H1 (cell line): ENCODE measurements at regions not wholly inside any gene's neighbourhood (a gene's known extent, or its start where the extent isn't known, plus 50 kb on each side); places are given as distances from the start of the nearest gene placed in this dataset.

Source experiments
- BACH1 ChIP-seq: IDR thresholded peaks from 2 replicates; pipeline ENCODE4 v1.6.1; 2012; ENCODE audit warnings: low read length, improper control_type of control experiment
- CHD1 ChIP-seq: IDR thresholded peaks from 2 replicates; pipeline ENCODE4 v1.6.1; 2012; ENCODE audit warnings: low read depth, low read length, improper control_type of control experiment
- CREB1 ChIP-seq: IDR thresholded peaks from 2 replicates; pipeline ENCODE4 v1.6.1; 2012; ENCODE audit warnings: inconsistent platforms
- POLR2AphosphoS5 ChIP-seq: IDR thresholded peaks from 2 replicates; pipeline ENCODE4 v1.6.1; 2011; ENCODE audit warnings: low read depth, low read length
- RBBP5 ChIP-seq: IDR thresholded peaks from 2 replicates; pipeline ENCODE4 v1.7.1; 2012; ENCODE audit warnings: low read depth, mild to moderate bottlenecking, inconsistent platforms, low read length, moderate library complexity, borderline replicate concordance
- RNF2 ChIP-seq: fragments of 200-900, 300-1000 bp; sonication (generic); IDR thresholded peaks from 2 replicates; pipeline ENCODE4 v1.7.1; 2016; ENCODE audit warnings: borderline replicate concordance, low read depth, mild to moderate bottlenecking, antibody characterized with exemption, low read length; ENCODE audit not compliant: poor library complexity, severe bottlenecking; ENCODE audit errors: missing control alignments
- SP1 ChIP-seq: IDR thresholded peaks from 2 replicates; pipeline ENCODE4 v1.6.1; 2011; ENCODE audit warnings: low read depth, low read length
- ZNF274 ChIP-seq: IDR thresholded peaks from 2 replicates; pipeline ENCODE4 v1.7.0; 2012; ENCODE audit warnings: low read length, borderline replicate concordance; ENCODE audit errors: extremely low read depth

DNA sequence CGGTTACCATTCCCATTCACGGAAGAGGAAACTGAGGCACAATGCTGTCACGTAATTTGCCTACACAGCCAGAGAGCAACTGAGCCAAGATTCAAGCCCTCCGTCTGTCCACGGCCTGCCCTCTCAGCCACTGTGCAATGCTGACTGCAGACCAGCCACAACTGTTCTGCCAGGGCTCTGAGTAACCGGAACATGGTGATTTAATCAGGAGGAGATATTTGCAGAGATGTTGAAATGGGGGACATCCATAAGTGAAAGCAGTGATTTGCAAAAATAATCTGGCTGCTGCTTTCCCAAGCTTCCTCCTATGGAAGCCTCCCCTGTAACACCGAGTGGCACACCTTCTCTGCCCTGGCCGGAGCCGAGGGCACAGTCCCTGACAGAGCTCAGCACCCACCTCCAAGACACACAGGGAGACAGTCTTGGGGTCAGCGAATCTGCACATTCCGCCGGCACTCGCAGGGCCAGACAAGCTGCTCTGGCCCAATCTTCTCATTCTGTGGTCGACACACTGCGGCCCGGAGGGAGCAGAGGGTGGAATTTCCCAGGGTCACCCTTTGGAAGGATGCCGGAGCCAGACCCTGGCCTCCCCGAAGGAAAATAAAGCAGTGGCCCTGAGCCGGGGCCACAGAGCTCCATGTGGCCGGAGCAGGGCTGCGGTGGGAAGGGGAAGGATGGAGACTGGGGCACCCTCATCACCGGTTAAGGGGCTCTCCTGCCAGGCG, 158.2 kb upstream of the DIO3 start (continued):
- no peak for TF ChIP-seq POLR2AphosphoS5
- TF ChIP-seq CHD1 = no peak
- TF ChIP-seq BACH1 = no peak
- TF ChIP-seq SP1 = no peak
- TF ChIP-seq ZNF274 = no peak
- no peak for TF ChIP-seq RBBP5
- TF ChIP-seq RNF2 = no peak
- TF ChIP-seq CREB1 = no peak
